Neural progenitor cell (in vitro differentiated cells): ENCODE measurements at regions not wholly inside any gene's neighbourhood (a gene's known extent, or its start where the extent isn't known, plus 50 kb on each side); places are given as distances from the start of the nearest gene placed in this dataset.

Source experiments
- EZH2 ChIP-seq: fragments of 200-600 bp; sonication (generic); IDR thresholded peaks from 2 replicates; pipeline ENCODE4 v1.6.1; 2017; ENCODE audit warnings: antibody characterized with exemption, mild to moderate bottlenecking, moderate library complexity
- EZH2phosphoT487 ChIP-seq: fragments of 200-600 bp; sonication (generic); IDR thresholded peaks from 2 replicates; pipeline ENCODE4 v1.6.1; 2017; ENCODE audit warnings: antibody characterized with exemption
- TF ChIP-seq, protein P1 (sequence below): fragments of 200-600 bp; sonication (generic); IDR thresholded peaks from 2 replicates; pipeline ENCODE4 v1.5.1; 2017; ENCODE audit warnings: antibody characterized with exemption, mild to moderate bottlenecking

DNA sequence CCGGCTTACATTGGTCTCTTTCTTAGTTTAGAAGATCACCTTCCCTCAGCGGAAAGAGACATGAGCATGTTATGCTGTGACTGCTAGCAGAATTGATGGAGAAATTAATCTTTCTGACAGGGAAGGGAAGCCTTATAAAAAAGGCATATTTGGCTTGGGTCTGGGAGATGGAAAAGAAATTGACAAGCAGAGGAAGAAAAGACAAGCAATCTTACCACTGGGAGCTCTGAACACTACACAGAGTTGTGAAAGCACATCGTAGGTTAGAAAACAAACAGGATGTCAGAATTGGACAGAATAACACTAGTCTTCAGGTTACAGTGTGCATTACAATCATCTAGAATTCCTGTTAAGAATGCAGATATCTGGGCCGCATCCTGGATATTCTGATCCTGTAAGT lies 1493.8 kb upstream of the IGFBP7 start:
- TF ChIP-seq, protein P1, sequence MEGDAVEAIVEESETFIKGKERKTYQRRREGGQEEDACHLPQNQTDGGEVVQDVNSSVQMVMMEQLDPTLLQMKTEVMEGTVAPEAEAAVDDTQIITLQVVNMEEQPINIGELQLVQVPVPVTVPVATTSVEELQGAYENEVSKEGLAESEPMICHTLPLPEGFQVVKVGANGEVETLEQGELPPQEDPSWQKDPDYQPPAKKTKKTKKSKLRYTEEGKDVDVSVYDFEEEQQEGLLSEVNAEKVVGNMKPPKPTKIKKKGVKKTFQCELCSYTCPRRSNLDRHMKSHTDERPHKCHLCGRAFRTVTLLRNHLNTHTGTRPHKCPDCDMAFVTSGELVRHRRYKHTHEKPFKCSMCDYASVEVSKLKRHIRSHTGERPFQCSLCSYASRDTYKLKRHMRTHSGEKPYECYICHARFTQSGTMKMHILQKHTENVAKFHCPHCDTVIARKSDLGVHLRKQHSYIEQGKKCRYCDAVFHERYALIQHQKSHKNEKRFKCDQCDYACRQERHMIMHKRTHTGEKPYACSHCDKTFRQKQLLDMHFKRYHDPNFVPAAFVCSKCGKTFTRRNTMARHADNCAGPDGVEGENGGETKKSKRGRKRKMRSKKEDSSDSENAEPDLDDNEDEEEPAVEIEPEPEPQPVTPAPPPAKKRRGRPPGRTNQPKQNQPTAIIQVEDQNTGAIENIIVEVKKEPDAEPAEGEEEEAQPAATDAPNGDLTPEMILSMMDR, result no peak
- TF ChIP-seq EZH2phosphoT487 (no peak), EZH2 (no peak)
